ENCODE measurements at regions not wholly inside any gene's neighbourhood (a gene's known extent, or its start where the extent isn't known, plus 50 kb on each side); places are given as distances from the start of the nearest gene placed in this dataset.

GRCh38 chr2:187230088-187230487, 218.0 kb downstream of the CALCRL start:
- TF ChIP-seq CTCF (IDR thresholded peaks at IDR 0.05) (no peak), POLR2AphosphoS5 (IDR thresholded peaks at IDR 0.05) (no peak), POLR2A (IDR thresholded peaks at IDR 0.05; ENCODE audit: low read depth) (no peak)
